G401 (cell line): ENCODE measurements at regions not wholly inside any gene's neighbourhood (a gene's known extent, or its start where the extent isn't known, plus 50 kb on each side); places are given as distances from the start of the nearest gene placed in this dataset.

ENCODE experiments used
- DNase-seq: peaks from one replicate; pipeline ENCODE4 v3.0.0-alpha.2; 2015; ENCODE audit warnings: low spot score
- in situ Hi-C: cut with HindIII; loops from 2 replicates; pipeline ENCODE4 v1.10.0; 2016; ENCODE audit warnings: low sequenced_read_pairs, mixed read lengths

GRCh38 chr5:4725594-4725993, 414.5 kb upstream of the ADAMTS16 start:
- no peak for DNase-seq
- in situ Hi-C loops = no loop called here

- in situ Hi-C loops = no loop called here
- no peak for DNase-seq
These were observed 409.9 kb upstream of the ADAMTS16 start for GRCh38 chr5:4730279-4730678.

- in situ Hi-C loops = no loop called here
- no peak for DNase-seq
These were observed 405.8 kb upstream of the ADAMTS16 start for GRCh38 chr5:4734348-4734747.

DNA sequence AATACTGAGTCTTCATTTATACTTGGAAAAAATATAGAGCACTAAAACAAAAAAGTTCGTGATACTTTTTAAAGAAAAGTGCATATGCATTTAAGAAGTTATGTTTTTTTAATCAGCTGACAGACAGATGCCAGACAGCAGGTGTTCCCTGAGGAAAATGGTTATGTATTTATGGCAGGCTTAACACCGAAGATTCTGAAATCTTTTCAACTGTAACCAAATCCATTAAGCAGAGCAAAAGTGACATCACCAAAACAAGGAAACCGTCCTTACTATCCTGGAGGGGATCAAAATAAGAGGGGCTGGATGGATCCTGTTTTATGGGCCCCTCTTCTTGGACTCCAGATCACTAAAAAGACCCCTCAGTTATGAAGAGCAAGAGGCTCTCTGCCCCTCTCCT, 404.9 kb upstream of the ADAMTS16 start:
- DNase-seq = no peak
- in situ Hi-C loops = no loop called here

GRCh38 chr5:4737868-4738267, 402.3 kb upstream of the ADAMTS16 start:
- in situ Hi-C loops = no loop called here
- no peak for DNase-seq

GRCh38 chr5:4738298-4738697, 401.8 kb upstream of the ADAMTS16 start:
- in situ Hi-C loops = no loop called here
- DNase-seq = no peak

DNA sequence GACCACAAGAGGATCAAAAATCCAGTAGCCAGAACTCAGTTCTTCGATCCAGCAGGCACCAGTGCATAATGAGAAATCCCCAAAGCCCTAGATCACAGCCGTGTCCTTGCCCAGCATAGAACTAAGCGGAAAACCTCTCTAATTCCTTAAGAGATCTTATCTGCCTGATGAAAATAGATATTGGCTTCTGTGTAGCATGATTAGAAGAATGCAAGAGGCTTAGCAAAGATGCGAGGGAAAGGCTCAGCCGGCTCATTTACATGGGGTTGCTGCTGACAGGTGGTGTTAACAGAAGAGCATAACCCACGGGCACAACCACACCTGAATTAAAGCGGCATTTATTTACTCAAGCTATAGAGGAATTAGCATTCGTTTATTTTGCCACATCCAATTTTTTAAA, 400.0 kb upstream of the ADAMTS16 start:
- in situ Hi-C loops = no loop called here
- no peak for DNase-seq

- in situ Hi-C loops = no loop called here
- no peak for DNase-seq
These were observed 381.6 kb upstream of the ADAMTS16 start for GRCh38 chr5:4758550-4758949.

DNA sequence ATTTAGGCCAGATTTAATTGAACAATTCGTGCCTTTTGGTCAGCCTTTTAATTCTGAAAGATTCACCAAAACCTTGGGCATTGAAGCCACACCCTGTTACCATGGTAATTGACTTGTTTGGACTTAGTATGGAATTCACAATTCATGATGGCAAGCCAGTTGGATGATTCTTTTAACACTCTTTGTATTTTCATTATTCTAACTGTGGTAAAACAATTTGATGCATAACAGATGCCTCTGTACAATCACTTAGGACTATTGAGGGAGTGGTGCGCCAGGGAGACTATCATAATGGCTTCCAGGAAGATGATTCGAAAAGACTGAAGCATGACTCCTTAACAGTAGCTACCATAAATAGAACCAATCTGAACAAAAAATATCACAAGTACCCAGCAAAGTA, 381.1 kb upstream of the ADAMTS16 start:
- DNase-seq = no peak
- in situ Hi-C loops = no loop called here

DNA sequence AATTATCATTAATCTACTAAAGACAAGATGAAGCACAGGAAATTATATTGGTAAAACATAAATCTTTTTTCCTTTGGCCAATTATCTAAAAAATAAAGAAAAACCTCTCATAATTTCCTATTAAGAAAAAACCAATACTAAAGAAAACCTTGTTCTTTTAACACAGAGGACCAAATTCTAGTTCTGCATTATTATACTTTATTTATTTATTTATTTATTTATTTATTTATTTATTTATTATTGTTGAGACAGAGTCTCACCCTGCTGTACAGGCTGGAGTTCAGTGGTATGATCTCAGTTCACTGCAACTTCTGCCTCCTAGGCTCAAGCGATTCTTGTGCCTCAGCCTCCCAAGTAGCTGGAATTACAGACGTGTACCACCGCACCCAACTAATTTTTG, 377.8 kb upstream of the ADAMTS16 start:
- in situ Hi-C loops = no loop called here
- no peak for DNase-seq

DNA sequence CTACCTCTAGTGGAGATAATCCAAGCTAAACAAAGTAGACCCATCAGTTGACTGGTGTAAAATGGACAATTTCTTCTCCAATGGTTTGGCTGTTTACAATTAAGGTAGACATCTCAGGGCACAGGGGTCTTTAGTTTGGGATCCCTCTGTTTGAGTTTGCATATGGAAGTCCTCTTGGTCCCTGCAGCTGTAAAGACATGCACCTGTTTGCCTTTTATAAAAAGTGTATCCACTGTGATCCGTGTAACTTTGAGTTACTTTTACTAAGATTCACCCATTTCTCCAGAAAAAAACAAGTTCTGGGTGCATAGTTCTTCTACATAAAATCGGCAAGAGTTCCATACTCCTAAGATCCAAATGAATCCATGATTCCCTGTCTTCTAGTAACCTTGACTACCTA, 374.7 kb upstream of the ADAMTS16 start:
- no peak for DNase-seq
- in situ Hi-C loops = no loop called here

- DNase-seq = no peak
These were observed 374.0 kb upstream of the ADAMTS16 start for GRCh38 chr5:4766101-4766500.

DNA sequence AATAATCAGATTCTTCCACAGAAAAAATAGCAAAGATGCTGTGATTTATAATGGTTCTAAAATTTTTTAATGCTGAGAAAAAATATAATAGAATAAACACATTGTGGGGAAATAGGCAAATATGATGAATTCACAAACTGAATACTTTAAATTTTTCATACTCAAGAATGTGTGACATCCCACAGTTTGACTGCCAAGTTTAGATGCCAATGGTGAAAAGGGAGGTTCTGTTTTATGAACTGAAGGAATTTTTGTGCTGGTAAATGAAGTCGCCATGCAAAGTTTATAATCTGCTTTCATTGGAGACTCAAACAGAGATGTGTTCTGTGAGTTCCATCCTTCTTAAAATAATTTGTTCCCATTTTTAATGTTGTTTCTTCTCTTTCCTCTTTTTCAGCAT, 367.5 kb upstream of the ADAMTS16 start:
- in situ Hi-C loops = no loop called here
- DNase-seq = no peak

More at GRCh38 chr5:4766101-4766500, 374.0 kb upstream of the ADAMTS16 start:
- in situ Hi-C loops = no loop called here

DNA sequence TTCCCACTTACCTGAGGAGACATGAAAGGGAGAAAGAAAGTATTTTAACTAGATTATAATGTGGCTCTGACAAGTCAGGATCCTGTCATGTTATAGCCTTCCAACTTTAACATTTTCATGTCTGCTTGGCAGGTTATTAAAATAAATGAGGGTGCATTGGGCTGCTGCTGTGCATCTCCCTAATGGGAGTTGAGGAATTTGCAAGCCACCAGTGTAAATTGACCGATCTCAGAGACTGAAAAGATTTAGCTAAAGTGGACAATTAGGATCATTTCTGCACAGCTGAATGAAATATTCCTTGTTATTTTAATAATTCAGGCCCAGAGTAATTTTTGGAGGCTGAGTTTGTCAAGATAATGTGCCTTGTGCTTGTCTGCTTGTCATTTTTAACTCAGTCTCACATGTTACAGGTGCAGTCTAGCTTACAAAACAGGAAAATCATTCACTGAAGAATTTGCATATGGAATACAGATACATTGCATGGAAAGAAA, 366.3 kb upstream of the ADAMTS16 start:
- in situ Hi-C loops = no loop called here
- DNase-seq = no peak

DNA sequence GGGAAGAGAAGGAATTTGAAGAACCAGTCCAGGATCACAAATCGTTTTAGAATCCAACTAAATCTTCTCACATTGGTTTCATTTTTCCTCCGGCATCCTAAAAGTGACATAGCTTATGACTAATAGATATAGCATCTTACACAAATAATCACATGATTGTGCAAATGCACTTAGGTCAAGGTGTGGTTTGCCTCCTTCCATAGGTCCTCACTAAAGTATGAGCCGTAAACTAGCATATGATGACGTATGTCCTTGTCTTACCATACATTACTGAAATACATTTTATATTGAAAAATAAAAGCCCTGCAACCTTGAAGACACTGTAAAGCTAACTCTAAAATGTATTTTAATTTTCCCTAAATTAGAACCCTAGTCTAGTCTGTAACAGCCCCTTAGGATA, 362.7 kb upstream of the ADAMTS16 start:
- in situ Hi-C loops = no loop called here
- DNase-seq = no peak

- in situ Hi-C loops = no loop called here
- no peak for DNase-seq
These were observed 359.5 kb upstream of the ADAMTS16 start for GRCh38 chr5:4780633-4781032.

DNA sequence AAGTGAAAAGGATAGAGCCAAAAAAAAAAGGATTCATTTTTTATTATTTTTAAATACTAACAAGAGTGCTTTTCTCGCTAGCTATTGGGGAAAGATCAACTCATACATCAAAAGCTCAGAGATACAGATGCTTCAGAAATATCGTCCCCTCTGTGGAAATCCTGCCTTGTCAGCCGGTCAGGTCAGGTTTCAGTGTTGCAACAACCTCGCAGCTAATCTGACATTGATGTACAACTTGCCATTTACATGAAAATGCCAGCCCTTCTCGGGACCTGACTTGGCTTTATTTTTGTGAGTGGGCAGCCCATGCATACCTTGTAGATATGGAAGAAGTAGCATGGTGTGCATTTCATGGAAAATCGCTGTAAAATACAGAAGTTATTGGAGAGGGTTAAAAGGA, 358.8 kb upstream of the ADAMTS16 start:
- no peak for DNase-seq
- in situ Hi-C loops = no loop called here

GRCh38 chr5:4785971-4786370, 354.2 kb upstream of the ADAMTS16 start:
- in situ Hi-C loops = no loop called here

DNA sequence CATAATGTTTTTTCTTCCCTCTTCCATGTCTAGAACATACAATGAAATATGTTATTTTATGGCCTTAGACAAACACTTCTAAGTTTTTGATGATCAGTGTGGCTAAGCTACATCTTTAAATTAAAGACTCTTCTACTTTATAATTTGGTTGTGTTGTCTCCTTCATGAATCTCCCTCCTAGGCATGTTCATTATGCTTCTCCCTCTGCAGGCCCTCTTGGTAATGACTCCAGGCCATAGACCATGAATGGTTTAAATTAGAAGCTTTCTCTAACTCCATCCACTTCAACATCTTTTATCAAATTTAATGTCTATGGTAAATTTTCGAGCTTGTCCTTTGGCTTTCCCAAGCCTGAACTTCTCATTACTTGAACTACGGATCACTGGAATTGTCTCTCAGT, 342.7 kb upstream of the ADAMTS16 start:
- in situ Hi-C loops = no loop called here

More at GRCh38 chr5:4785971-4786370, 354.2 kb upstream of the ADAMTS16 start:
- DNase-seq = no peak

GRCh38 chr5:4802044-4802443, 338.1 kb upstream of the ADAMTS16 start:
- no peak for DNase-seq
- in situ Hi-C loops = no loop called here

More for the DNA sequence above, 342.7 kb upstream of the ADAMTS16 start:
- no peak for DNase-seq

GRCh38 chr5:4804691-4805360, 335.3 kb upstream of the ADAMTS16 start:
- in situ Hi-C loops = no loop called here

More at GRCh38 chr5:4804691-4805360, 335.3 kb upstream of the ADAMTS16 start:
- DNase-seq = no peak
